OCI-LY3 (cell line): ENCODE measurements at regions not wholly inside any gene's neighbourhood (a gene's known extent, or its start where the extent isn't known, plus 50 kb on each side); places are given as distances from the start of the nearest gene placed in this dataset.
"Not testable (repeated sequence)": the region's sequence is repeated elsewhere in the genome, so short reads cannot be mapped to it uniquely, and the experiment has no call there.

Source experiments
- H2AFZ ChIP-seq: fragments of 200-600, 300-600 bp; shearing (Covaris generic); 2 replicates; pipeline ENCODE4 v1.6.0; 2014; ENCODE audit warnings: antibody characterized with exemption, low read depth, low read length
- H3K27ac ChIP-seq: fragments of 200-600, 300-600 bp; sonication (generic); 2 replicates; pipeline ENCODE4 v1.5.1; 2014; ENCODE audit warnings: mild to moderate bottlenecking, low read length, moderate library complexity, mixed read lengths
- H3K27me3 ChIP-seq: fragments of 200-600, 300-600 bp; sonication (generic); 2 replicates; pipeline ENCODE4 v1.6.1; 2014; ENCODE audit warnings: low read depth, low read length, mixed read lengths
- H3K36me3 ChIP-seq: fragments of 200-600, 300-600 bp; sonication (generic); replicated peaks from 2 replicates; pipeline ENCODE3; 2014; ENCODE audit warnings: low read depth, low read length, mixed read lengths
- H3K4me1 ChIP-seq: fragments of 300-600, 200-600 bp; sonication (generic); 2 replicates; pipeline ENCODE4 v1.6.1; 2014; ENCODE audit warnings: low read length, mixed read lengths
- H3K4me2 ChIP-seq: fragments of 200-600, 300-600 bp; sonication (generic); 2 replicates; pipeline ENCODE4 v1.6.1; 2014; ENCODE audit warnings: low read length, mixed read lengths
- H3K4me3 ChIP-seq: fragments of 300-600, 200-600 bp; sonication (generic); 2 replicates; pipeline ENCODE4 v1.5.1; 2014; ENCODE audit warnings: antibody characterized with exemption, mild to moderate bottlenecking, low read length, moderate library complexity
- H3K79me2 ChIP-seq: fragments of 300-600, 200-600 bp; shearing (Covaris generic); 2 replicates; pipeline ENCODE4 v1.6.1; 2014; ENCODE audit warnings: mild to moderate bottlenecking, low read length, mixed read lengths
- H3K9ac ChIP-seq: fragments of 300-600, 200-600 bp; shearing (Covaris generic); 2 replicates; pipeline ENCODE4 v1.6.0; 2014; ENCODE audit warnings: mild to moderate bottlenecking, low read length, moderate library complexity
- H3K9me3 ChIP-seq: fragments of 200-600, 300-600 bp; shearing (Covaris generic); 2 replicates; pipeline ENCODE4 v1.6.1; 2014; ENCODE audit warnings: low read length, mixed read lengths; ENCODE audit not compliant: insufficient read depth
- H4K20me1 ChIP-seq: fragments of 200-600, 300-600 bp; sonication (generic); 2 replicates; pipeline ENCODE4 v1.6.1; 2016; ENCODE audit warnings: low read length, mixed read lengths; ENCODE audit not compliant: insufficient read depth
- CTCF ChIP-seq: fragments of 200-600, 300-600 bp; sonication (generic); IDR thresholded peaks from 2 replicates; pipeline ENCODE4 v1.5.1; 2014; ENCODE audit warnings: antibody characterized with exemption, low read length, low read depth
- EZH2phosphoT487 ChIP-seq: fragments of 200-600 bp; shearing (Covaris generic); IDR thresholded peaks from 2 replicates; pipeline ENCODE4 v1.6.1; 2018; ENCODE audit warnings: antibody characterized with exemption, mixed run types, low read depth

GRCh38 chr1:242946206-242946605 lies 308.9 kb downstream of the CEP170 start:
- H3K27me3 ChIP-seq = no peaks in the 10 kb centered on the region
- no peaks in the 10 kb centered on the region for H3K36me3 ChIP-seq
- H3K4me2 ChIP-seq = no peak overlapping the region
- no peak overlapping the region for H3K27ac ChIP-seq
- H3K4me1 ChIP-seq = no peaks in the 10 kb centered on the region
- no peak overlapping the region for H3K9ac ChIP-seq
- no peak overlapping the region for H3K4me3 ChIP-seq
- no peaks in the 10 kb centered on the region for H4K20me1 ChIP-seq
- TF ChIP-seq EZH2phosphoT487 (no peak), CTCF (no peak)
- H3K79me2 ChIP-seq = no peaks in the 10 kb centered on the region
- H3K9me3 ChIP-seq = no peaks in the 10 kb centered on the region
- no peak overlapping the region for H2AFZ ChIP-seq

- H3K36me3 ChIP-seq, H3K27me3 ChIP-seq, H2AFZ ChIP-seq, H3K4me3 ChIP-seq, H3K9ac ChIP-seq, H3K27ac ChIP-seq, H4K20me1 ChIP-seq, H3K9me3 ChIP-seq, H3K4me2 ChIP-seq, H3K4me1 ChIP-seq, H3K79me2 ChIP-seq: not testable (repeated sequence)
- TF ChIP-seq CTCF = peak; percentile 17; the same call in 1 of the 2 replicates
These were observed 318.4 kb downstream of the CEP170 start for GRCh38 chr1:242936725-242937124.

GRCh38 chr1:242924717-242925116 lies 330.4 kb downstream of the CEP170 start:
- not testable (repeated sequence) for H2AFZ ChIP-seq, H3K79me2 ChIP-seq, H3K9ac ChIP-seq, H4K20me1 ChIP-seq, H3K27ac ChIP-seq, H3K36me3 ChIP-seq, H3K27me3 ChIP-seq, H3K4me3 ChIP-seq, H3K9me3 ChIP-seq, H3K4me2 ChIP-seq, H3K4me1 ChIP-seq

- not testable (repeated sequence) for H3K27ac ChIP-seq
These were observed 331.5 kb downstream of the CEP170 start for GRCh38 chr1:242923603-242924002.

GRCh38 chr1:242914729-242915128 lies 340.4 kb downstream of the CEP170 start:
- not testable (repeated sequence) for H4K20me1 ChIP-seq, H3K27ac ChIP-seq, H3K79me2 ChIP-seq, H3K4me3 ChIP-seq, H3K9me3 ChIP-seq, H3K4me2 ChIP-seq, H2AFZ ChIP-seq, H3K9ac ChIP-seq, H3K36me3 ChIP-seq, H3K4me1 ChIP-seq, H3K27me3 ChIP-seq

More at GRCh38 chr1:242923603-242924002, 331.5 kb downstream of the CEP170 start:
- H3K4me3 ChIP-seq, H3K27me3 ChIP-seq, H3K9ac ChIP-seq, H3K4me2 ChIP-seq, H4K20me1 ChIP-seq, H3K4me1 ChIP-seq, H3K36me3 ChIP-seq, H3K9me3 ChIP-seq, H2AFZ ChIP-seq, H3K79me2 ChIP-seq: not testable (repeated sequence)

- H3K79me2 ChIP-seq, H3K9ac ChIP-seq, H3K36me3 ChIP-seq, H4K20me1 ChIP-seq, H3K4me3 ChIP-seq, H3K27ac ChIP-seq, H3K4me1 ChIP-seq, H3K27me3 ChIP-seq, H2AFZ ChIP-seq, H3K9me3 ChIP-seq, H3K4me2 ChIP-seq: not testable (repeated sequence)
These were observed 342.2 kb downstream of the CEP170 start for GRCh38 chr1:242912855-242913254.

GRCh38 chr1:242900558-242900957 lies 354.5 kb downstream of the CEP170 start:
- H4K20me1 ChIP-seq, H3K4me3 ChIP-seq, H3K4me2 ChIP-seq, H3K4me1 ChIP-seq, H3K9me3 ChIP-seq, H3K27me3 ChIP-seq, H3K36me3 ChIP-seq, H3K79me2 ChIP-seq, H3K27ac ChIP-seq, H2AFZ ChIP-seq, H3K9ac ChIP-seq: not testable (repeated sequence)
